SK-MEL-5 (cell line): ENCODE measurements at regions not wholly inside any gene's neighbourhood (a gene's known extent, or its start where the extent isn't known, plus 50 kb on each side); places are given as distances from the start of the nearest gene placed in this dataset.

ENCODE experiments used
- DNase-seq: peaks from one replicate; pipeline ENCODE4 v3.0.0-alpha.2; 2016; ENCODE audit warnings: low read depth, low spot score
- in situ Hi-C: cut with HindIII; loops from 2 replicates; pipeline ENCODE4 v1.10.0; 2016; ENCODE audit warnings: low sequenced_read_pairs, high pct_unique_total_duplicates, low pct_unique_long_range_greater_than_20kb

DNA sequence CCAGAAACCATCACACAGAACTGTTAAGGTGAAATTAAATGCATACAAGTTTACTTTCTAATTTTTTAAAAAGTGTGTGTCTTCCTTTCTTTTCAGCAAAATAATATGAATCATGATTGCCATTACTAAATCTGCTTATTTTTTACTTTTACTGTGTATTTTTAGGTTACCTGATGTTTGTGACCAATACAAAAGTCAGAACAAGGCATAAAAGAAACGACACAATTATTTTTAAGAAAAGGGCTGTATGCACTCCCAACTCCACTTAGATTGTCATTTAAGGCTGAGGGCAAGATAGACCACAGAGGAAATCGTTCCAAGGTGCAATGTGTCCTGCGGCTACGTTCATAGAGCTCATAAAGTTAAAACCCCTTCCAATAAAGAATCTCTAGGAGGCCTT lies 797.0 kb downstream of the TDRD15 start:
- no peak for DNase-seq
- in situ Hi-C loops: no loop called here

DNA sequence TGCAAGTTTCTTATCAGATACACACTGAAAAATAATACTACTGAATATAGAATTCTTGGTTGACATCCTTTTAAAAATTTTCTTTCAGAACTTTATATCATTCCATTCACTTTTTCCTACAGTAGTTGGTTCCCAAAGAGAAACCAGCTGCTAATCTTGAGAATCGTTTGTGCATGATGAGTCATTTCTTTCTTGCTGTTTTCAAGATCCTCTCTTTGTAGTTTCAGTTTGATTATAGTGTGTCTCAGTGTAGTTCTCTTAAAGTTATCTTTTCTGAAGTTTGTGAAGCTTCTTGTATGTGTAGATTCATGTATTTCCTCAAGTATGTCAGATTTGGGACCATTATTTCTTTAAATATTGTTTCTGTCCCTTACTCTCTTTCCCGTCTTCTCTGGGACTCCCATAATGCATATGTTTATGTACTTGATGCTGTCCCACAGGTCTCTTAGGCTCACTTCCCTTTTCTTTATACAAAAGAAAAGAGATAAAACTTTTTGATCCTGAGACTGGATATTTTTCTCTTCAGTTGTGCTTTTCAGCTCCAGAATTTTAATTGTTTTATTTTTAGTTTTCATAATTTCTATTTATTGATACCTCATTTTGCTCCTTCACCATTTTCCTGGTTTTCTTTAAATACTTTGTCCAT lies 801.0 kb downstream of the TDRD15 start:
- in situ Hi-C loops: no loop called here
- DNase-seq: no peak

DNA sequence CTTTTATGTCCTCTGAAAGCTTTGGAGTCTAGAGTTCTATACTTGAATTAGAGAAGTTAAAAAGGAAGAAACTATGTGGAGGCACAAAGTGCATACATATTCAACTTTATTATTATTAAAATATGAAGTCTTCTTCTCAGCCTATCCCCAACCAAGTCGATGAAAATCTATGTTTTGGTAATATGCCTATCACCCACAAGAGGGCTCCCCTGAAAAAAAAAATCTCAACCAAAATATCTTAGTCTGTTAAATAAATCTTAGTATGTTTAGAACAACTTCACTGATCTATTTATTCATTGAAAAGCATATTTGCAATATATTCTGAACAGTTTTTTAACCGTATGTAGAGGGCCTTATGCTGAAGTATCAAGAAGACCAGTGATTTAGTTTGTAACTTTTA lies 804.5 kb downstream of the TDRD15 start:
- no peak for DNase-seq
- in situ Hi-C loops: no loop called here

DNA sequence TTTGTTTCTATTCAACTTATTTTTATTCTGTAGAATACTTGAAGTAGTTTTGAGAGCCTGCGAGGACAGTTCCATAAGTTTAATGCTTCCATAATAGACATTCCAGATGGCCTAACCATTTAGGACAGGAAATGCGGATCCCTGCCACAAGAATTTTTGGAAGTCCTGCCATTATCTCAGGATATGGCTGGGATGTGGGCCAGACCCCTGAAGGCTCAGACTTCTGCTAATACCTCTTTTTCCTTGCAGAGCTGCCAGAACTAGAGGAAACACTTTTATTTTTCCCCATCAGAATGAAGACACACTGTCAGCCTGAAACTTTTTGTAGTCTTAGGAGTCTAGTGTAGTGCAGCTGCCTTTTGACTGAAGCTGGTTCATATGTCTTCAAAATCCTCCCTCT lies 806.5 kb downstream of the TDRD15 start:
- in situ Hi-C loops: no loop called here
- no peak for DNase-seq

DNA sequence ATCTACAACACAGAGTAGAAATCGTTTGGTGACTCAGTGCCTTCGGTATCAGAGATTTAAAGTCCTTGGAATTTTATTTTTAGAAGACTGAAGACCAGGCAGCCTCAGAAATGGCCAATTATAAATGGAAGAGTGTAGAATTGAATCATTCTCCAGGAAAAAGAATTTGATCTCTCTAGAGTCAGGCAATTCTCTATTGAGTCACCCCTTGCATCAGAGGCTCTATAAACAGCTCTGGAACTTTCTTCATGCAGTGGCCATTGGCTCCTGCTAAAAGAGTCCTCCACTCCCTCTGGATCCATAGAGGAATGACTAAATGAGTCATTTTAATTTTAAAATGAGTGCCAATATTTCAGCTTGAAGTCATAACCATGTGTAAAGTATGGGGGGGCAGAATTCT lies 816.2 kb downstream of the TDRD15 start:
- no peak for DNase-seq
- in situ Hi-C loops: no loop called here

DNA sequence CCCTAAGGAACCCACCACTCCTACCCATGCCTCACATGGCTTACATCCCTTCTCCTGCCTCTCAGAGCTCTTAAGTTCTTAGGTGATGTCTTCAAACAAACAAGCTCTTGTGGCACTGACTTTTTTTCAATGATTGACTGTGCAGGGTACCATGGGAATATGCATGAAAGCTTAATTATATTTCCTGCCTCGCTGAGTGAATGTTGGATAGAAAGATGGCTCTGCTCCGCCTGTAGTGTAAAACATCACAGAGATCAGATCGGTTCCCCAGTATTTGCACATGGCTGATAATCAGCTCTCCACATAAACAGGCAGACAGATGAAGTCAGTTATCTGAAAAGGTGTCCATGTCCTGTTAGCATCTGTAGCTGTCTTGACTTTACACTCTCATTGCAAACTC lies 820.8 kb downstream of the TDRD15 start:
- in situ Hi-C loops: no loop called here
- DNase-seq: no peak

DNA sequence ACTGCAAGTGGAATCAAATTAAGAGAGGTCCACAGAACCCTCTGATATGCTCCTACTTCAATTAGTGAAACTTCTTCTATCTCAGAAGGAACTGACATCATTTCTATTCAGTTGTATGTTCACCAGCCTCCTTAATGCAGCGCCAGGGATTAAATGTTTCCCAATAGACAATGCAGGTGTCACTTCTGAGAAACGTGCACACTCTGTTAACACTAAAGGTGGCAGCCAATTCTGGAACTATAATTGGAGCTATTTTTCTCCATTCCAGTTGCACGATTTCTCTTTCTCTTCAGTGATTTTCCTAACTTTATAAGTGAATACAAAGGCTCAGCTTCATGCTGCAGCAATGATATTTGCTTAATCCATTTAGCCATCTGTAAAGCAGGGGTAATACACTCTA lies 821.9 kb downstream of the TDRD15 start:
- no peak for DNase-seq
- in situ Hi-C loops: no loop called here

DNA sequence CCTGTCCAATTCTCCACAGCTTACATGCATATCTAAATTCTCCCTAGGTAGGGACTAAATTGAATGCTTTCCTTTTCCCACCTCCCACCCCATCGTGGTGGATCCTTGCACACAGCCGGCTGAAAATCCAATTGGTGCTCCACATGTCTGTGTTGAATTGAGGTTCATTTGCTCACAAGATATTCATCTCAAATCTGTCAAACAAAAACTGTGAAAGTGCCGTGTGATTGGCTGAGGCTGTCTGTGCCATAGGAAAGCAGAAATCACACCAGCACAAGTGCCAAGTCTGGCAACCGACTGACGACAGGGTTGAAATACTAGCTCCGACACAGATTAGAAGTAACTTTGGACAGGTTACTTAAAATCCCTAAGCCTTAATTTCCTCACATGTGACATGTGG lies 823.3 kb downstream of the TDRD15 start:
- in situ Hi-C loops: no loop called here
- no peak for DNase-seq

DNA sequence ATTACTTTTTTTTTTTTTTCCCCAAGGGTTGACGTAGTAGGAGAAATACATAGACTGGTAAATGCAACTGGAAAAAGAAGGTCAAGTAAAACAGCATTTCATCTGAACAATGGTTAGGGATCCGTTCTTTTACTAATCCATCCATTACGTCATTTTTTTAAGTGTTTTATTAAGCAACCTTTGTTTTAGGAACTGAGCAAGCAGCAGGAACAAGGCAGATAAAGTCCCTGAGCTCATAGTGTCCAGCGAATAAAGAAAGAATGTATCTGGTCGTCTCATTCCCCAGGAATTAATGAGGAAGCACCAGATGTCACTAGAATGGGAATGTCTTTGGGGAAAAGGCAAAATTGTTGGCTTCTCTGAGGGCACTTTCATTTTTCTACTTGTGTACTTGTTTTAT lies 842.4 kb downstream of the TDRD15 start:
- DNase-seq: no peak
- in situ Hi-C loops: no loop called here

DNA sequence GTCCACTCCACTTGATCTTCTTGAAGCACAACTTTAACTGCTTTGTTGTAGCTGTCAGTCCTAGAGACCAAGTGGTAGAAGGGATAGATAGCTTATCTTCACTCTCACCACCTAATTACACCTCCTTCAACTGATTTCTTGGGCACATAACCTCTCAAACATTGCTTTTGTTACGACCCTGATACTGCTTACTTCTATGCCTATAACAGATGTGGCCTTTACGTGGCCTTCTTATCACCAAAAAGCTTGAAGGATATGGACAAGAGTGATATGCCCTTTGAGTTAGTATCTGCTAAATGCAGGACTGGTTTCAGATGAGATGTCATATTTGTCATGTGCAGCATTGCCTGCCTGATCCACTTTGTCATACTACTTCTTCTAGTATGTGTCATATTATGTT lies 847.2 kb downstream of the TDRD15 start:
- in situ Hi-C loops: no loop called here
- no peak for DNase-seq

DNA sequence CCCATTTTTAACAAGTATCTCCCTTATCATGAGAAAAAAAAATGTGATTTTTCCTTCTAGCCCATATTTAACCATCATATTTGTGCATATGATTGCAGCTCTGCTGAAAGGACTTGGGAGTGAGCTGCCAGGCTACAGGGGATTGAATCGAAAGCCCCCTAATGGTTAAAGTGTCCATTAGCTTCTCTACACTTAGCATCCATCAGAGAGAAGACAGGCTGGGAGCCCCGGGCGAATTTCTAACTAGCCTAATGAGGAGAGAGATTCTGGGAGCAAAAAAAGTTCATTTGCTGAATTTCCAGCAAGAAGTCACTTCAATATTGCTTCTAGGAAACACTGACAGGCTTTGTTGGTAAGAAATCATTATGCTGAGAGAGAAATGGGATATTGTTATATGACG lies 848.8 kb downstream of the TDRD15 start:
- in situ Hi-C loops: no loop called here
- DNase-seq: no peak

DNA sequence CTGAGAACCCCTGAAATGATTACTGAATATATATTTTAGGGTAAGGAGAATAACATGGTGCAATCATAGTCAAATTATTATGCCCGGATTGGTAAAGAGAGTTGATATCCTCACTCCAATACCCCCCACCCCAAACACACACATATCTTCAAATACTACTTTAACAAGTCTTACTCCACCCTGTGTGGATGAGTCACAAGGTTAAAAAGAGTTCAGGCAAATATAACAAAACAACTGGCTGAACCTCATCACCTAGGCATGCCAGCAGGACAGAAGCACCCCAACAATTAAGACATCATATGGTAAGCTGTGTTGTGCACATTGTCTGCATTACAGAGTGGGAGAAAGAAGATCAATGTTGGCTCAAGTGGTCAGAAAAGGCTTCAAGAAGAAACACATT lies 857.4 kb downstream of the TDRD15 start:
- in situ Hi-C loops: no loop called here

DNA sequence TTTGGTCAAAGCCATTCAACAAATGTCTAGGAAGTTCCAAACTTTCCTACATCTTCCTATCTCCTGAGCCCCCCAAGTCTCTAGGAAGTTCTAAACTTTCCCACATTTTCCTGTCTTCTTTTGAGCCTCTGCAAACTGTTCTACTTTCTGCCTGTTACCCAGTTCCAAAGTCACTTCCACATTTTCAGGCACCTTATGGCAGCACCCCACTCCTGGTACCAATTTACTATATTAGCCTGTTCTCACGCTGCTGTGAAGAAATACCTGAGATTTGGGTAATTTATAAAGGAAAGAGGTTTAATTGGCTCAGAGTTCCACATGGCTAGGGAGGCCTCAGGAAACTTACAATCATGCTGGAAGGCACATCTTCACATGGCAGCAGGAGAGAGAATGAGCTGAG lies 869.2 kb downstream of the TDRD15 start:
- in situ Hi-C loops: no loop called here
- no peak for DNase-seq

More for the DNA sequence above, 857.4 kb downstream of the TDRD15 start:
- DNase-seq: no peak

DNA sequence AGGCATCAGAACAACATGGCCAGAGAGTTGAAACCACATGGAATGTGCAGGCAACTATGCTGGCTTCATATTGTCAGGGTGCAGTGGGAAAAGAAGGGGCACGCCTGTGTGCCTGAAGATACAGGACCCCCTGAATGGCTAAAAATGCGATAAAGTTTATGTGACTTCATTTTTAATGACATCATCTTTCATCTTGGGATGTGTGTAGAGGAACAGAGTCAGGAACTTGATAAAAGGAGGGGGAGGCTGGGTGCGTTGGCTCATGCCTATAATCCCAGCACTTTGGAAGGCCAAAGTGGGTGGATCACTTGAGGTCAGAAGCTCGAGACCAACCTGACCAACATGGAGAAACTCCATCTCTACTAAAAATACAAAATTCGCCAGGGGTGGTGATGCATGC lies 872.6 kb downstream of the TDRD15 start:
- DNase-seq: no peak
- in situ Hi-C loops: no loop called here

DNA sequence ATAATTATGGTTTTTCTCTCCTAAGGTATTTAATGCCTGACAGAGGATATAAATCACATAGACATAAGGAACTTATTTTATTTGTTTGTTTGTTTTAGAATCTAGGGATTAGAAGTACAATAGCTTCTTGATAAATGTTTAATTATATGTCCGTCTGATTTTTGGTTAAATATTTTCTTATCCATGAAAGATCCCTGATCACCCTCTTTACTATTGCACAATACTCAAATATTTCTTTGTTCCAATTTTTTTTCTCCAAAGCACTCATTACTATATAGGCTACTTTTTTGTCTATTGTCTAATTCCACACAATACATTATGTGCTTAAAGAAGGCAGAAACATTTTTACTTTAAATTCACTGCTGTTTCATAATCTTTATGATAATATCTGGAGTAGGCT lies 875.8 kb downstream of the TDRD15 start:
- no peak for DNase-seq
- in situ Hi-C loops: no loop called here

DNA sequence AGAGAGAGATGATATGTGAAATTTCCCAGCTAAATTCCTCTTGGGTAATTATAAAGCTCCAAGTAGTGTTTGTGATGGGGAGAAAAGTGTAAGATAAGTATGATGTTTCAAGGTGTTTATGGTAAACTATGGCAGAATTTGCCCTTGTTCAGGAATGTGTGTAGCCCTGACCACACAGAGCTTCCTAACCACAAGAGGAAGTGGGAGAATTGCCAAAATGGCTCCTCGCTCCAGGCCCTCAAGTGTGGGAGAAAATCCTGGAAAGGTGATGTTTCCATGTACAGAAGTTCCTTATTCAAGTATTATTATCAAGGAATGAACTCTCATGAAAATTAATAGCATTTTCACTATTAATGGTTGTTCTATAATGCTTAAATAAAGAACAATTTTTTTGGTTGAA lies 878.3 kb downstream of the TDRD15 start:
- DNase-seq: no peak
- in situ Hi-C loops: no loop called here

DNA sequence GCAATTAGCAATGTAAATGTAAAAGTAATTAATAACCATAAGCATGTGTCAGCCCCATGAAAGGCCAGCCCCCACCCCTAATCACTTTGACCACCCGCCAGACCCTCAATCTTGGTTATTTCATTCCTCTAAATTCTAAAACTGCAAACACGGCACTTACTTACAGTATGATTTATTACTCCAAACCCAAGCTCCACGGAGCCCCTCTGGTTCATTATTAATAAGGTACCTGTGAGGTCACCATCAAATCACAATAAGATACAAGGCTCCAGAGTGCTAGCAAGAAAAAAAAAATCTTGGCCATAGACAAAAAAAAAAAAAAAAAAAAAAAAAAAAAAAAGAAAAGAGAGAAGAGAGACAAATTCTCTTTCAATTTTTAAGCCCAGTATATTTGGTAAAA lies 879.5 kb downstream of the TDRD15 start:
- in situ Hi-C loops: no loop called here
- DNase-seq: no peak

DNA sequence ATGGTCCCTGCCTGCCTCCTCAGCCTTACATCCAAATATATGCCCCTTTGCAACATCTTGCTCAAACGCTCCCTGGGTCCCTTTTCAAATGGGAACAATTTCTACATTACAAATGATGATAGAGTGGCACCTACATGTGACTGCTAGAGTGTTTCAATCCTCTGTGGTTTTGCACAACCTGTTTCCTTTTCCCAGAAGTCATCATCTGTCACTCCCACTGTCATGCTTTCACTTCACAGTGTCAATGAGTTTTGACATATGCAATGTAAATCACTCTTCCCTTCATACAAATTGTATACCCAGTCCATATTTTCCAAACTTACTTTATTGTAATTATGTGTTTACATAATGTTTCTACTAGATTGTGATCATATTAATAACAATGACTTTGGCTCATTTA lies 887.3 kb downstream of the TDRD15 start:
- DNase-seq: no peak
- in situ Hi-C loops: no loop called here

DNA sequence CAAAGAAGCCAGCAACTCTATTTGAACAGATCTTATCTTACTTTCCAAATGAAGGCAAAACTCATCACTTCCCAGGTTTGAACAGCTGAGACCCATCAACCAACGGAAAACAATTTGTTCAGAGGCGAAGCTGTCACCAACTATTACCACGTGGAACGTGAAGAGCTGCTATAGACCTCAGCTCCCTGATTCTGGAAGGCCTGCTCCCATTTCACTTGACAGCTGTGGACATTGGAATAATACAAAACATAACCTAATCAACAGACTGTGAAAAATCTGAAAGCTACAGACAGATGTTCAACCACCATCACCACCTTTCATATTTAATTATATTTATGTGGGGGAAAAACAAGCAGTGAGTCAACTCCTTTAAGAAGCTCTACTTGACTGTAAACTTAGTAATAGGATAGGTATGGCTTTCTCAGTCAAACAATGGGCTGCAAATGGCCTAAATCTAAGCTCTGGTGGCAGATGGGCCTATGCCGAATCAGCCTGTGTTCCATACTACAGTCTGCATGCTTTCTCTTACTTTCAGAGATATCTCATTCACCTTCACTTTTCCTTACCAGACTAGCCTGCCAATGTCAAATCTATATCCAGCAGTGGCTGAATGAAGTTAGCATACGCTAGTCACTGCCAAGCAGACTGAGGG lies 896.4 kb downstream of the TDRD15 start:
- no peak for DNase-seq
- in situ Hi-C loops: no loop called here
